Activated CD4-positive, alpha-beta T cell treated with anti-CD3 and anti-CD28 coated beads for 48 hours (primary cell): ENCODE measurements at regions not wholly inside any gene's neighbourhood (a gene's known extent, or its start where the extent isn't known, plus 50 kb on each side); places are given as distances from the start of the nearest gene placed in this dataset.
"Not testable (repeated sequence)": the region's sequence is repeated elsewhere in the genome, so short reads cannot be mapped to it uniquely, and the experiment has no call there.

ENCODE experiments used
- DNase-seq: peaks from one replicate; pipeline ENCODE4 v3.0.0-alpha.2; 2020

- no peak for DNase-seq
Observed at GRCh38 chr14:105581551-105582341, 55.4 kb downstream of the TMEM121 start.

DNA sequence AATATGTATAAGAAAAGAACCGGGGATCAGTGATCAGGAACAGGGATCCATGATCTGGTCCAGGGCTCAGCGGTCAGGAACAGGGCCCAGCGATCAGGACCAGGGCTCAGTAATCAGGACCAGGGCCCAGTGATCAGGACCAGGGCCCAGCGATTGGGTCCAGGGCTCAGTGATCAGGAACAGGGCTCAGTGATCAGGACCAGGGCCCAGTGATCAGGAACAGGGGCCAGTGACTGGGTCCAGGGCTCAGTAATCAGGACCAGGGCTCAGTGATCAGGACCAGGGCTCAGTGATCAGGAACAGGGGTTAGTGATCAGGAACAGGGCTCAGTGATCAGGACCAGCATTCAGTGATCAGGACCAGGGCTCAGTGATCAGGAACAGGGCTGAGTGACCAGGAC lies 56.3 kb downstream of the TMEM121 start:
- DNase-seq, result no peak

DNA sequence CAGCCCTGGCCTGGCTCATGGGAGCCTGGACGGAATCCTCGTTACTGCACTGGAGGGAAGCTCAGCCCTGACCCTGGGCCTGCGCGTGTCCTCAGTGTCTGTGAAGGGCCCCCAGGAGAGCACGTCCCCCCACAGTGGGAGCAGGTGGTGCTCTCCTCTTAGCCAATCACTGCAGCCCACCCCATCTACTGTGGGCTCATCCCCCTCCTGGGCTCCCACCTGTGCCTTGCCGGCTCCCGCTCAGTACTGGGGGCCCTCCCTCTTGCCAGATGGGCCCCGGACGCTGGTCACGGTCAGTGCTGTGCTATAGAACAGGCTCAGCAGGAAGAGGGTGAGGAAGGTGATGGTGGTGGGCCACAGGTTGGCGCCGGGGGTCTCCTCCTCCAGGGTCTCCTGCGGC lies 57.5 kb downstream of the TMEM121 start:
- not testable (repeated sequence) for DNase-seq

GRCh38 chr14:105585290-105585689 lies 58.9 kb downstream of the TMEM121 start:
- not testable (repeated sequence) for DNase-seq

DNA sequence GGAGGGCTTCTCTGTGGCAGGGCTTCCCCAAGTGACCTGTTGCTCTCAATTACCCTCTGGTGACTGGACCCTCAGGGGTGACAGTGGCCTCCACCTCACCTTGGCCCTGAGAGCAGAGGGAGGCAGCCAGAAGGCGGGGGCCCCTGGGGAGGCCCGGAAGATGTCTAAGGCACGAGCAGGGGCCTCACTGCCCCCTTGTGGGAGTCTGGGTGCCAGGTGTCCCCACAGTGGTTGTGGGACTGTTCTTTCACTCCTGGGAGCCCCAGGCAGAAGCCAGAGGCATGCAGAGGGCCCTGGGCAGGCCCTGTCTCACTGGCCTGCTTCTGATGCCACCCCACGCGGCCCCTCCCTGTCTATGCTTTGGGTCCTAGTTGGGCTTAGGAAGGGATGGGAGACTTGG lies 59.3 kb downstream of the TMEM121 start:
- DNase-seq, result not testable (repeated sequence)

GRCh38 chr14:105586144-105586872 lies 59.9 kb downstream of the TMEM121 start:
- DNase-seq, result not testable (repeated sequence)

GRCh38 chr14:105587034-105587433 lies 60.7 kb downstream of the TMEM121 start:
- DNase-seq, result not testable (repeated sequence)

DNA sequence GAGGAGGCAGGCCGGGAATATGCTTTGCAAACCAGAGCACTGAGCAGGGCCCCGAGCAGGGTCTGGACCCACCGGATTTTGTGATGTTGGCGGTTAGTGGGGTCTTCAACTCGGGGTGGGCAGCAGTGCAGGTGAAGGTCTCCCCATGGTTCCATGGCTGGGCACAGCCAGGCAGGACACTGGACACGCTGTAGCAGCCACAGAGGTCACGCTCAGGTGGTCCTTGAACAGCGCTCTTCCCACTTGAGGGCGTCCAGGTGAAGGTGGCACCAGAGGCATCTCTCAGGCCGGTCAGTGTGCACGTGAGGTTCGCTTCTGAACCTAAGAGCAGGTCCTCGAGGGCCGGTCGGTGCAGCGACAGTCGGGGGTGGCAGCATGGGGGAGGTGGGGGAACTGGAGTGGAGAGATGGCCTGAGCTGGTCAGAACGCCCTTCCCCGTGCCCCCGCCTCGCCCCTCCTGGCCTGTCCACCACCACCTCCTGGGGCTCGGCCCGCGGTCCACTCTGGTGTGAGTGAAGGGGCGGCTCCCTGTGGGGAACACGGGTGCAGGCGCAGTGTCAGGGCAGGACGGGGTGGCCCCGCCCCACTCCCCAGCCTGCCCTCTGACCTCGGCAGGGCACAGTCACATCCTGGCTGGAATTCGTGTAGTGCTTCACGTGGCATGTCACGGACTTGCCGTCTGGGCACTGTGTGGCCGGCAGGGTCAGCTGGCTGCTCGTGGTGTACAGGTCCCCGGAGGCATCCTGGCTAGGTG lies 61.3 kb downstream of the TMEM121 start:
- not testable (repeated sequence) for DNase-seq

- DNase-seq, result no peak
Observed at GRCh38 chr14:105588236-105588860, 62.0 kb downstream of the TMEM121 start.

GRCh38 chr14:105589161-105589925 lies 63.0 kb downstream of the TMEM121 start:
- no peak for DNase-seq

DNA sequence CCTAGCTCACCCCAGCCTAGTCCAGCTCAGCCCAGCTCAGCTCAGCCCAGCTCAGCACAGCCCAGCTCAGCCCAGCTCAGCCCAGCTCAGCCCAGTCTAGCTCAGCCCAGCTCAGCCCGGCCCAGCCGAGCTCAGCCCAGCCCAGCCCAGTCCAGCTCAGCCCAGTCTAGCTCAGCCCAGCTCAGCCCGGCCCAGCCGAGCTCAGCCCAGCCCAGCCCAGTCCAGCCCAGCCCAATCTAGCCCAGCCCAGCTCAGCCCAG lies 63.5 kb downstream of the TMEM121 start:
- not testable (repeated sequence) for DNase-seq

GRCh38 chr14:105591052-105591451 lies 64.7 kb downstream of the TMEM121 start:
- no peak for DNase-seq

GRCh38 chr14:105591792-105592341 lies 65.5 kb downstream of the TMEM121 start:
- not testable (repeated sequence) for DNase-seq

DNA sequence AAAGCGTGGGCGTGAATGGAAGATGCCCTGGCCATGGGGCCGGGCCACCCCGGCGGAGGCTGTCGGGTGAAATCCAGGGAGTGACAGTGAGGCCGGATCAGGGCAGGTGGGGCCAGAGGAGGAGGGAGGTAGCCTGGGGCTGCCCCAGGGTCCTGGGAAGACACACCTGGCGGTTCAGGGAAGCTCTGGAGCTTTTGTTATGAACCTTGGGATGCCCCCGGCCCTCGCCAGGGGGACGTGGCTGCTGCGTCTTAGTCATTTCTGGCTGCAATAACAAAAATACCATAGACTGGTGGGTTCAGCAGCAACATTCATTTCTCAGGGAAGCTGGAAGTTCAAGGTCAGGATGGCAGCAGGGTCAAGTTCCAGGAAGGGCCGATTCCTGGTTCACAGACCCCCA lies 66.3 kb downstream of the TMEM121 start:
- DNase-seq, result not testable (repeated sequence)

DNA sequence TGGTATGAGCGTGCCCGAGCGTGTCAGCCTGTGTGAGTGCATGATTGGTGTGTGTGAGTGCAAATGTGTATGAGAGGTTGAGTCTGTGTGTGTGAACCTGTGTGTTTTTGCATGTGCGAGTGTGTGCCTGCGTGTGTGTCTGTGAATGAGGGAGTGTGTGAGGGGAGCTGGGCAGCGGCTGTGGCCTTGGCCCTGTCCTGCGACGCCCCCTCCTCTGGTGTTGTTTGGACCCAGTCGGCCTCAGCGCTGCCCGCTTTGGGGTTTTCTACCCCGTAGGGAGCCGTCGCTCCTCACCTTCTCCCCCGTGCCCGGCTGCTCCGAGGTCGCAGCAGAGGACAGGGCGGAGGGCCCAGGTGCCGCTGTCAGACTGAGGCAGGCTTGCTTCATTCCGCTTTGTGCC lies 69.0 kb downstream of the TMEM121 start:
- DNase-seq, result not testable (repeated sequence)

DNA sequence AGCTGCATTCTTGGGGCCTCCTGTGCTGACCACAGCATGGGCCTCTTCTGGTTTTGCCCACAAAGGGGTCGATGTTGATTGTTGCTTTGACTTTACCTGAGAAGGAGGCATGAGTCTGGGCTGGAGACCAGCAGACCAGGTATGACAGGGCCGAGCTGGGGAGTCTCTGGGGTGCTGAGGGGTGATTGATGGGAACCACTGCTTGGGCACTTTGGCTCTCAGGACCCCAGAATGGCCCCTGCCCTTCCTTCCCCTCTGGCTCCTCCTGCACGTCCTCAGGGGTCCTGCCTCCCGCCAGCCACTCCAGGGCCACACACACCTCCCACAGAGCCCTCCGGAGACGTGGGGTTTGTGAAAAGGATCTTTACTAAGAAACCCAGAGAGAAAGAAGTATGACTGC lies 70.0 kb downstream of the TMEM121 start:
- DNase-seq, result not testable (repeated sequence)

DNA sequence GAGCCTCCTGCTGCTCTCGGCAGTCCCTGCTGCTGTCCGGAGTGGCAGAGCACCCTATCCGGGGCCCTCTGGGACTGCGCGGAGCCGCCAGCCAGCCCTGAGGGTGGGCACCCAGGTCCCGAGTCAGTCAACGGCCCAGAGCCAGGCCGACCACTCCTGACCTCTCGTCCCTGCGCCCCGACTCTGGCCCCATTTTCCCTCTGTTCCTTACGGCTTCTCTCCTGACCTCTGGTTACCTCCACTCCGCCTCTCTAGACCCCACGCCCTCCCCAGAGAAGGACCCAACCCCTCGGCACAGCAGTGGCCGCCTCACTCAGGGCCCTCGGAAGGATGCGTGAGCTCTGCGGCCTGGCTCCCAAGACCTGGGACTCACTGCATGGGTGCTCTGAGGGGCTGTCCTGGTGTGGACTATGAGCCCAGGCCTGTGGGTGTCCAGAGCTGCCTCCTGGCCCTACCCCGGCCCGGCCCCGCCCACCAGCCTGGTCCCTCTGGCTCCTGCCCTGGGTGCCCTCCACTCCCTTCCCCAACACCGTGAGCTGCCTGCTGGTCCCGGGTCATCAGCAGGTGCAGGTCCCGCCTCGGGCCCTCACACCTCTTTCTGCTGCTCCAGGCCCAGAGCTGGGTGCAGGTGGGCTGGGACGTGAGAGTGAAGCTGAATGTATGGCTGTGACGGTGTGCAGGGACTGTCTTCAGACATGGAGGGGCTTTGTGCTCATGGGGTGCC lies 71.8 kb downstream of the TMEM121 start:
- DNase-seq, result not testable (repeated sequence)

DNA sequence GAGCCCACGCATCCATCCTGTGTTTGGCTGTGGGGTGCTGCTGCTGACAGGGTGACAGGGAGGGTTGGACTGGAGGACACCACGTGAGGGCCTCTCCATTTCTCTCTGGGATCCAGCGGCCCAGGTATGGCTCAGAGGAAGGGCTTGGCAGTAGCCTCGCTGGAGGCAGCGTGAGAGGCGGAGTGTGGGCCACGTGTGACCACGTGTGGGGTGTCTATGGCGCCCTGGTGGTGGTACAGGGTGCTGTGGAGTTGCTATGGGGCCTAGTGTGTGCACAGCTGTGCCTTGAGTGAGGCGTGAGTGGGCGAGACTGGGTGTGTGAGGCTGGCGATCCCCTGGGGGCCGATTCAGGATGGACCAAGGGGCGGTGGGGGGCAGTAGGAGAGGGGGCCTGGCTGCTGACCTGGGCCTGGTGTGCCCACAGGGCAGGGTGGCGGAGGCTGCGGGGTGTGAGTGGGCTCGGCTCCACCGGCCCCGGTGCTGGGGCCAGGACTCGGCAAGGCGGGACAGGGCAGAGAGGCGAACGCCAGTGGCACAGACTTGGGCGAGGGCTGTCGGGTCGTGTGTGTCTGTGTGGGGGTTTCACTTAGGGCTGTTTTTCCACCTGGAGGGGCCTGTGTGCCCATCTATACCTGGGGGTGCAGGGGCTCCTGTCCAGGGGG lies 72.7 kb downstream of the TMEM121 start:
- not testable (repeated sequence) for DNase-seq

DNA sequence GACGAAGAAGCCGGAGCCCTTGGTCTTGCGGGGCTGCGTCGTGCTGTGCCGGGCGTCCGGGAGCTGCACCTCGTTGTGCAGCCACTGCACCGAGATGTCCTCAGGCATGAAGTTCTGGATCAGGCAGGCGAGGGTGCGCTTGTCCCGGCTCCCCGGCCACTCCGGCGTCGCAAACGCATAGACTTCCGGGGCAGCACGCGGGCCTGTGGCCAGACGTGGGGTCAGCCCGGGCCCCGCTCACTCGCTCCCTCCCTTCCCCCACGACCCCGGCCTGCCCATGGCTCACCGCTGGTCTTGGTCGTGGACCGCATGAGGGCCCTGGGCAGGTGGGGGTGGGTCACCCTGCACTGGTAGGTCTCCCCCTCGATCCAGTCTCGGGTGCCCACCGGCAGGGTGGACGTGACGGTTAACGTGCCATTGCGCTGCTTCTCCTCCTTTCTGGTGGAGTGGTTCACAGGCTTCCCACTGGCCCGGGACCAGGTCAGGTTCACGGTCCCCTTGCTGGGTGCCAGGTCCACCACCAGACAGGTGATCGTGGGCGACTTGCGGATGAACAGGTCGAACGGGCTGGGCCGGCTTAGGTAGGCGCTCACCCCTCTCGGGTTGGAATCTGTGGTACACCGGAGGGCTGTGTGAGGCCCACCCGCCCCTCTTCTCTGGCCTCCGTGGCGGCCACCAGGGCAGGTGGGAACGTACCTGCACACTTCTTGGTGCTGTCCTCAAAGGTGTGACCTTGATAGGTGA lies 74.0 kb downstream of the TMEM121 start:
- DNase-seq, result not testable (repeated sequence)

DNA sequence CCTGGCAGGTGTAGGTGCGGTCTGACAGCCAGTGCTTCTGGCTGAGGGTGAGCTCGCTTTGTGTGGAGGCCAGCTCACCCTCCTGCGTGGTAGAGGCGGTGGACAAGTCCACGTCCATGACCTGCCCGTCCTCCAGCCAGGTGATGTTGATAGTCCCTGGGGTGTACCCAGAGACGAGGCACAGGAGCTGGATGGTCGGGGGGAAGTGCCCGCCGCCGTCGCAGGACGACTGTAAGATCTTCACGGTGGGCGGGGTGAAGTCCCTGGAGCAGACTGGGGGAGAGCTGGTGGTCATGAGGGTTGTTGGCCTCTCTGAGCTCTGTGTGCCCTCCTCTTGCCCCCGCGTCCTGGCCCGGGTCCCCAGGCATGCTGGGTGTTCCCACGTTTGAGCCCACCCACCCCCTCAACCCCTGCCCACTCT lies 74.6 kb downstream of the TMEM121 start:
- DNase-seq, result no peak
